ENCODE measurements at regions not wholly inside any gene's neighbourhood (a gene's known extent, or its start where the extent isn't known, plus 50 kb on each side); places are given as distances from the start of the nearest gene placed in this dataset.

GRCh38 chr18:78494204-78495085, 485.2 kb upstream of the SALL3 start:
- TF ChIP-seq CTCF (conservative IDR thresholded peaks at IDR 0.05; ENCODE audit: low read depth, low read length): no peak
- TF ChIP-seq EZH2 (IDR thresholded peaks at IDR 0.05; ENCODE audit: borderline replicate concordance, low read depth, low read length, poor library complexity, severe bottlenecking): no peak
